GM21825 (cell line): ENCODE measurements at regions not wholly inside any gene's neighbourhood (a gene's known extent, or its start where the extent isn't known, plus 50 kb on each side); places are given as distances from the start of the nearest gene placed in this dataset.
"Not testable (repeated sequence)": the region's sequence is repeated elsewhere in the genome, so short reads cannot be mapped to it uniquely, and the experiment has no call there.

ENCODE experiments used
- ATAC-seq: cut with Tn5 transposase; IDR thresholded peaks from one replicate; pipeline ENCODE4 v1.9.1; 2021; ENCODE audit warnings: mild to moderate bottlenecking, moderate library complexity; ENCODE audit not compliant: unreplicated experiment

- no peak for ATAC-seq
Measured at GRCh38 chr13:48583859-48584311, 51.0 kb upstream of the RCBTB2 start.

DNA sequence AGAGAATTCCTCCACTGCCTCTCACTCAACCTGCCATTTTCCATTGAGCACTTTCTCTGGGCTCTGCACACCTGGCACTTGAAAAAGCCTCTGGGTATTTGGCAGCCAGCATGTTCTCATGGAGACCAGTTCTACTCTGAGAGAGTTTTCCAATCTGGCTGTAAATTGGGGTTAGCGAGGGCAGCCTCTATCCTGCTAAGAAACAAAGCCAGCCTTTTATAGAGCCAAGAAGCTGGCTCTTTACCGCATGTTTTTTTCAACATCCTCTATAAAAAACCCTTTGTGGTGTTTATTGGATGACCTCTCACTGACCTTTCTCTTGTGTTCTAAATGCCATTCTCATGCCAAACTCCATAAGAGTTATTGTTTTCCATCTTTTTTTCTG, 52.6 kb upstream of the RCBTB2 start:
- ATAC-seq, result no peak

DNA sequence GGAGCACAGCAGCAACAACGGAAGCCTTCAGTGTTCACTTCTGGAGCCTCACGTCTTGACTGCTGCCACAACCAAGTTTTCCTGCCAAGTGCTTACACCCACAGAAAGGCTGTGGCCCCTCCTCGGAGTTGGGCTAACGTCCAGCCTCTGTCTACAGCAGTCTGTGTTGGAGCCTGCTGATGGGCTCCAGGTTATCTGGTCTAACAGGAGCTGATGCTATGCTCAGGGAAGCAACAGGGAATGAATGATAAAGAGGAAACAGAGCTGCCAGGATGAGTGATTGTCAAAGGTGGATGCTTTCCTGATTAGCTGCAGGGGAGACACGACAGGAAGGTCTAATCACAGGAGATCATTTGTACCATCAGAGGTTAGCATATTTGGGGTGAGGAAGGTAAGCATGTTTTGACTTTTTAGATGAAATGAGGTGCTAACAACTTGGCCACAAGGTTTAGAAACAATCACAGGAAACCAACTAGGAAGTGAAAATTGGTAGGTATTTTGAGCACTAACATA, 53.8 kb upstream of the RCBTB2 start:
- ATAC-seq, result no peak

DNA sequence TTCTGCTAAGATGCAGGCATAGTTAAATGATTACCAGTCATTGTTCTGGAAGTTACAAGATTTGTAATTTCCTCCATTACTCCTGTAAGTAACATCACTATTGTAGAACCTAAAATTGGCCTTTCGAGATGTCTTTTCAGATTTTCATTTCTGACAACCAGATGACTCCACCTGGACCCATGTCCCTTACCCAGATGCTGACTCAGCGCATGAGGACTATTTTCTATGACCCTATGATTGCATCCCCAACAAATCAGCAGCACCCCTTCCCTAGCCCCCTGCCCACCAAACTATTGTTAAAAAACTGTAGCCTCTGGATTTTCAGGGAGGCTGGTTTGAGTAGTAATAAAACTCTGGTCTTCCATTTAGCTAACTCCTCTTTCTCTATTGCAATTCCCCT, 55.2 kb upstream of the RCBTB2 start:
- no peak for ATAC-seq

- no peak for ATAC-seq
Measured at GRCh38 chr13:48590141-48590901, 57.4 kb upstream of the RCBTB2 start.

- ATAC-seq, result not testable (repeated sequence)
Measured at GRCh38 chr13:48591124-48591872, 58.4 kb upstream of the RCBTB2 start.

DNA sequence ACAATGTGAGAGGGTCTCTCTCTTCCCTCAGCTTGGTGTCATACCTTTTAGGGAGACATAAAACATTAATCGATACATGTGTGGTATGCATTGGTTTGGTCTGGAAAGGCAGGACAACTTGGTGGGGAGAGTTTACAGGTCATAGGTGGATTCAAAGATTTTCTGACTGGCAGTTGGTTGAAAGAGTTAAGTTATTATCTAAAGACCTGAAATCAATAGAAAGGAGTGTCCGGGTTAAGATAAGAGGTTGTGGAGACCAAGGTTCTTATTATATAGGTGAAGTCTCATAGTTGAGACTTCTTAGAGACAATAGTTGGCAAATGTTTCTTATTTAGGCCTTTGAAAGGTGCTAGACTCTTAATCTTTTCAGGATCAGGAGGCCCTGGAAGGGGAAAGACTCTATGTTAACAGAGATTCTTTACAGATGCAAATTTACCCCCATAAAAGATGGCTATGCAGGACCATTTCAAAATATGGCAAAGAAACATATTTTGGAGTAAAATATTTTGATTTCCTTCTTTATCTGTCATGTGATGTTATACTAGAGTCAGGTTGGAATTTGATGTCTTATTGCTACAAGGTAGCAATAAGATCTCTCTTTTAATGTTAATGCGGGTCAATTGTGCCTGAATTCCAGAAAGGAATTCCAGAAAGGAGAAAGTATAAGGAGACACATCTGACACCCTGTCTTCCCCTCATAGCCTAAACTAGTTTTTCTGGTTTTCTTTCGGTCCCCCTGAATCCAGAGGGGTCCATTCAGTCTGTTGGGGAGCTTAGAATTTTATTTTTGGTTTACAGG, 59.2 kb upstream of the RCBTB2 start:
- ATAC-seq, result no peak

DNA sequence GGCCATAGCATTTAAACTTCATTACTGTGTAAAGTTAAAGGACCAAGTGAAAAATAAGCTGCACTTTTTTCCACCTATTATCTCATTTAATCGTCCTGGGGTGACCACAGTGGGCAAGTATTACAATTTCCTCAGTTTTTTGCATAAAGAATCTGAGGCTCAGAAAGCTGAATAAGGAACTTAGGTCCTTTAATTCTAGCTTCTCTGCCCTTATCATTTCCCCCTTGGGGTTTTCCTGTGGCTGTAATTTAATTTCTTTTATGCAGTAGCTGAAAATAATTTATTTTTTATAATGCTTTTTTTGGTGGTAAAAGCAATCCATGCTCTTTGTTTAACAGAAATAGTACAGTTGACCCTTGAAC, 59.8 kb upstream of the RCBTB2 start:
- no peak for ATAC-seq

GRCh38 chr13:48593536-48593935, 60.2 kb upstream of the CYSLTR2 start:
- no peak for ATAC-seq

DNA sequence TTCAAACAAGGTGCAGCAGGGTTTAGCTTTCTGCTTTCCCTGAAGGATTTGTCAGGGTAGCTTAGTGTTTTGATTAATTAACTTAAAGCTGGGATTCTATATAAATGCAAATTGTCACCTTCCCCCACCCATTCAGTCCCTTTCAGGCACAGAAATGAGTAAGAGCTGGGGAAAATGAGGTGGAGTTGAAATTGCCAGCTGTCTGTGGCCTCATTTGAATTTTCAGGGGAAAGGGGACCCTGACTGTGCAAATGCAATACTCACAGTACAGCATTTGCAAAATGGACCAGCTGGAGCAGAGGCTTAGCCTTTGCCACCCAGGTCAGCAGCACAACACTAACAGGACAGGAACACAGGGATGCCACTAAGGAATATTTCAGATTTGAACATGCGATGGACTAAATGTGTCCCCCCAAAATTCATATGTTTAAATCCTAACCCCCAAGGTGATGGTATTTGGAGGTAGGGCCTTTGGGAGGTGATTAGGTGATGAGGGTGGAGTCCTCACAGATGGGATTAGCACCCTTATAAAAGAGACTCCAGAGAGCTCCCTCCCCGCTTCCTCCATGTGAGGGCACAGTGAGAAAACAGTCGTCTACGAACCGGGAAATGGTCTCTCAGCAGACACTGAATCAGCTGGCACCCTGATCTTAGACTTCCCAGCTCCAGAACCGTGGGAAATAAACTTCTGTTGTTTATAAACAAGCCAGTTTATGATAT, 59.5 kb upstream of the CYSLTR2 start:
- peak; percentile 50 for ATAC-seq

DNA sequence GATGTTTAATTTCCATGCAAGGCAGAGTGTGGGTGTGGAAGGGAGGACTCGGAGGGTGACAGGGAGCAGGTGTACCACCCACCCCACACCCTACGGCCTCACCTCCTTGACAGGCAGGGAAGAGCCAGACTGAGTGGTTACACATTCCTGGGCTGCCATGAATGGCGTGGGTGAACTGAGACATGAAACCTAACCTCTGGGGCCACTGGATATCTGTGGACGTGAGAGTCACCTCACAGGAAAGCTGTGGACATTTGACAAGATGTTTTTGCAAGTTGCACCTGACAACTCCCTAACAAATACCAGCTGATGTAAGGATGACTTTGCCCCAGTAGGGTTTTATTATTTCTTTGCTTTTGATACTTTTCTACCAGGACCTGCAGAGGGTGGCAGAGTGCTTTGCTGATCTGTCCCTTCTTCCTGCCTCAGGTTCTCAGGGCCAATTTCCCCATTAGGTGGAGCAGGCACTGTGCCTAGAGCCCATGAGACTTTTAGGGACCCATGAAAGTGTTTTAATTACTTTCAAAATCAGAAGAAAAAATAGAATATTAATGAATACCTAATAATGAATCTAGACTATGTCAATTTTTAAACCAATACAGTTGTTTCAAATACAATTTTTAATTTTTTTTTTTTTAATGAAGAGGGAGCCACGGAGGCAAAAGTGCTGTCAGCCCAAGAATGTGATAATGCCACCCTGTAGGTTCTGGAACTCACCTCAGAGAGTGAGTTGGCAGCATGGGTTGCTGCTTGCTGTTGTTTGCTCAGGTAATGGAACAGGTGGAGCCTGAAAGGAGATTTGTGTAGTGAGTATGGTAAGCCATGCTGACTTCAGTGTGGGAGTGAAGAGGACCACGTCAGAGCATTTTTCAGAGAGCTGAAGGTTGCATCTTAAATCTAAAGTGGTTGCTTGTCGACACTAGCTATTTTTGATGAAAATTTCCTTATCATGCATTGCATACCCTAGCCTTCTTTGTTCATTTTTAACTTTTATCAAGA, 58.0 kb upstream of the CYSLTR2 start:
- ATAC-seq, result peak; percentile 56

DNA sequence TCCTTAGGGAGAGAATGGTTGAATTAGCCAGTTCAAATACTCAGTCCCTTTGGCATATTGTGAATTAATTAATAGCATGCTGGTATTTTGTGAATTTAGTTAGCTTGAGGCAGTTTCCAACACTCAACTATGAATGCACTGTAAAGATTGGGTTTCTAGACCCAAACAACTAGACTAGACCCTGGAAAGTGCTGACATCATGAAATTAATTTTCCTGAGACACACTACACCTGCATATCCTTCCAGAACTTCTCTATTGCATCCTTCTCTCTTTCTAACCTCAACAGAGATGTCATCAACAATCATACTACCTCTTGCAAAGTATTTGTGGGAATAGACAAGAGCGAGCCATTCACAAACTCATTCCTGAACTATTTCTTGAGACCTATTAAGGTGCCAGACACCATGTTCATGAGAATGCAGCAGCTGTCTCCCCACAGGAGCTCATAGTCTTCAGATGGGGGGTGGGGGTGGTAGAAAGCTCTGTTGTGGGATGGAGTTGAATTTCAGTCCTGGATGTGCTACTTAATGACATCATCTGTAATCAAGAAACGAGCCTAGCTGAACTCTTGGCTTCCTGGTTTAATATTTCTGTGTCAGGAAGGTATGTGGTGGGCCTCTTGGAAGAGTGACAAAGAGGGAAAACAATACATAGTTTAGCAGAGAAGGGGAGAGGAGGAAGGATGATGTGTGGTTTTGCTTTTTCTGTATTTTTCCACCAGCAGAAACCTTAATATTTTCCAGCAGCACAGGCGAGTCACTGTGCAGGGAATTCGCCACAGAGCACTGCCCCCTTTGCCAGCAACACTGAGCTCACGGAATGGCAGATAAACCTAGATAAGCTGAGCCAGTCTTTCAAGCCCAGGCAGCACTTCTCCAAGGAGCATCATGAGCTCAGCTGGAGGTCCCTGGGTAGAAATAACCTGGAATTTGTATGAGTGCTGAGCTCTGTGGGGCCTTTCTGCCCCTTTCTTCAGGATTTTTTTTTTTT, 53.1 kb upstream of the CYSLTR2 start:
- no peak for ATAC-seq

GRCh38 chr13:48602296-48603016, 51.3 kb upstream of the CYSLTR2 start:
- no peak for ATAC-seq

- ATAC-seq, result no peak
Measured at GRCh38 chr13:48603375-48603774, 50.4 kb upstream of the CYSLTR2 start.
